Ascending aorta (tissue), 2 donors: ENCODE measurements at regions not wholly inside any gene's neighbourhood (a gene's known extent, or its start where the extent isn't known, plus 50 kb on each side); places are given as distances from the start of the nearest gene placed in this dataset.

ENCODE experiments used
- DNase-seq, 2 donors: peaks; one replicate each; pipeline ENCODE4 v3.0.0-alpha.2; 2019; ENCODE audit warnings: low spot score in 2 of 2
- H3K27ac ChIP-seq, 2 donors: fragments of 200-600 bp; sonication (generic); one replicate each; pipeline ENCODE4 v1.5.1; 2016 to 2017; ENCODE audit warnings: mild to moderate bottlenecking in 1 of 2
- H3K27me3 ChIP-seq: fragments of 200-600 bp; sonication (generic); one replicate; pipeline ENCODE4 v1.5.1; 2017
- H3K36me3 ChIP-seq, 2 donors: fragments of 200-600 bp; sonication (generic); one replicate each; pipeline ENCODE4 v1.5.1; 2016
- H3K4me1 ChIP-seq, 2 donors: fragments of 200-600 bp; sonication (generic); one replicate each; pipeline ENCODE4 v1.5.1; 2016 to 2017; ENCODE audit warnings: mild to moderate bottlenecking in 1 of 2
- H3K4me3 ChIP-seq, 2 donors: fragments of 200-600 bp; sonication (generic); one replicate each; pipeline ENCODE4 v1.5.1; 2016 to 2017; ENCODE audit warnings: mild to moderate bottlenecking in 1 of 2
- H3K9me3 ChIP-seq, 2 donors: fragments of 200-600 bp; sonication (generic); one replicate each; pipeline ENCODE4 v1.5.1; 2016
- intact Hi-C: fragments of 100-400 bp; cut with DNase I; formaldehyde crosslinking; loops from one replicate; pipeline ENCODE4 v1.15.1; 2023
- TF ChIP-seq, protein P1 (sequence below), 3 experiments: fragments of 200-600 bp in 2 of 3; fragments of 450-650 bp in 1 of 3; sonication (generic) in 2 of 3; IDR thresholded peaks; one replicate each; pipeline ENCODE4 v1.5.1; 2016 to 2019; ENCODE audit warnings: antibody characterized with exemption in 3 of 3, mild to moderate bottlenecking in 1 of 3, moderate library complexity in 1 of 3

DNA sequence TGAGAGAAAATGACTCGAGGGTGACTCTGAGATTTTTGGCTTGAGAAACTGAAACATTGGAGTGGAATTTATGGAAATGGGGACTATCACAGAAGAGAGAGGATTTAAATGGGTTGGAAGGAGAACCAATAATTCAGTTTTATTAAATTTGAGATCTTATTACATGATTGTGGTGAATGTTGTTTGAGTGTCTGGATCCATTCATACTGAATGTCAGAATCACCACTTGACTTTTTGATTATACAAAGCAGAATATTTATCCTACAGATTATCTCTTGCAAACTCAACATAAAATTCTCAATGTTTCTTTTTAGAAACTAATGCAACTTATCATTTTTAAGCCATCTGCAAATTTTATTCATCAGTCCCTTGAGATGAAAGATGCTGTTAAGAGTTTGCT, 332.8 kb downstream of the CNTN3 start:
- H3K4me3 ChIP-seq: no peak overlapping the region
- H3K4me1 ChIP-seq: no peaks in the 10 kb centered on the region
- H3K36me3 ChIP-seq: no peaks in the 10 kb centered on the region
- peaks cover 0 to 10% of the 10 kb centered on the region in 2 donors for H3K9me3 ChIP-seq
- no peaks in the 10 kb centered on the region for H3K27me3 ChIP-seq
- DNase-seq: no peak
- TF ChIP-seq, protein P1, sequence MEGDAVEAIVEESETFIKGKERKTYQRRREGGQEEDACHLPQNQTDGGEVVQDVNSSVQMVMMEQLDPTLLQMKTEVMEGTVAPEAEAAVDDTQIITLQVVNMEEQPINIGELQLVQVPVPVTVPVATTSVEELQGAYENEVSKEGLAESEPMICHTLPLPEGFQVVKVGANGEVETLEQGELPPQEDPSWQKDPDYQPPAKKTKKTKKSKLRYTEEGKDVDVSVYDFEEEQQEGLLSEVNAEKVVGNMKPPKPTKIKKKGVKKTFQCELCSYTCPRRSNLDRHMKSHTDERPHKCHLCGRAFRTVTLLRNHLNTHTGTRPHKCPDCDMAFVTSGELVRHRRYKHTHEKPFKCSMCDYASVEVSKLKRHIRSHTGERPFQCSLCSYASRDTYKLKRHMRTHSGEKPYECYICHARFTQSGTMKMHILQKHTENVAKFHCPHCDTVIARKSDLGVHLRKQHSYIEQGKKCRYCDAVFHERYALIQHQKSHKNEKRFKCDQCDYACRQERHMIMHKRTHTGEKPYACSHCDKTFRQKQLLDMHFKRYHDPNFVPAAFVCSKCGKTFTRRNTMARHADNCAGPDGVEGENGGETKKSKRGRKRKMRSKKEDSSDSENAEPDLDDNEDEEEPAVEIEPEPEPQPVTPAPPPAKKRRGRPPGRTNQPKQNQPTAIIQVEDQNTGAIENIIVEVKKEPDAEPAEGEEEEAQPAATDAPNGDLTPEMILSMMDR (IDR thresholded peaks at IDR 0.05): no peak
- intact Hi-C loops: no loop called here
- no peak overlapping the region for H3K27ac ChIP-seq

DNA sequence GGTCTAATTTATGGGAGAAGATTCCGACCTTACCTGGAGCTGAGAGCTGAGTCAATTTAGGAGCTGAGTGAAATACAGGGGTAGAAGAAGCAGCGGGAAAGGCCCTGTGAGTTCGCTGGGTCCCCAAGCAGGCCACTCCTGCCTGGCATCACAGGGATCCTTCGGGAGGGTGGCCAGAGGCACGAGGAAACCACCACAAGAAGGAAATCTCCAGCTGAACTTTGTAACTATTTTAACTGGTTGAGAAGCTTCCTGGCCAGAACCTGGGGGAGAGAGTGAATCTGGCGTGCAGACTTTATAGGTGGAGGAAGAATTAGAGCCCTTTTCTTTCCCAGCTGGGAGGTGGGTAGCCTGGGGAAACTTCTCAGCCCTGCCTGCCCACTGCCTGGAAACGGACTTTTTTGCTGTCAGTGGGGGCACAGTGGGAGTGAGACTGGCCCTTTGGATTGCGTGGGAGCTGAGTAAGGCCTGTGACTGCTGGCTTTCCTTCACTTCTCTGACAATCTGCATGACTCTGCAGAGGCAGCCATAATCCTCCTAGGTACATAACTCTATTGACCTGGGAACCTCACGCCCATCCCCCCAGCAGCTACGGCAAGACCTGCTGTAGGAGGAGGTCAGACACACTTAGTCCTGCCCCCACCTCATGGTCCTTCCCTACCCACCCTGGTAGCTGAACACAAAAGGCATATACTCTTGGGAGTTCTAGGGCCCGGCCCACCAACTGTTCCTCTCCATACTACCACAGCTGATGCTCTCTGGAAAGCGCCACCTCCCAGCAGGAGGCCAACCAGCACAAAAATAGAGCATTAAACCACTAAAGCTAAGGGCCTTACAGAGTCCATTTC, 340.7 kb downstream of the CNTN3 start:
- H3K27ac ChIP-seq: peak overlapping the region in 1 of 2 donors; percentile 47
- intact Hi-C loops: no loop called here
- H3K9me3 ChIP-seq: peaks cover 0 to 10% of the 10 kb centered on the region in 2 donors
- H3K27me3 ChIP-seq: no peaks in the 10 kb centered on the region
- no peak overlapping the region for H3K4me3 ChIP-seq
- H3K36me3 ChIP-seq: no peaks in the 10 kb centered on the region
- H3K4me1 ChIP-seq: peaks cover 0 to 4% of the 10 kb centered on the region in 2 donors
- DNase-seq: no peak
- TF ChIP-seq, protein P1 (IDR thresholded peaks at IDR 0.05): no peak

DNA sequence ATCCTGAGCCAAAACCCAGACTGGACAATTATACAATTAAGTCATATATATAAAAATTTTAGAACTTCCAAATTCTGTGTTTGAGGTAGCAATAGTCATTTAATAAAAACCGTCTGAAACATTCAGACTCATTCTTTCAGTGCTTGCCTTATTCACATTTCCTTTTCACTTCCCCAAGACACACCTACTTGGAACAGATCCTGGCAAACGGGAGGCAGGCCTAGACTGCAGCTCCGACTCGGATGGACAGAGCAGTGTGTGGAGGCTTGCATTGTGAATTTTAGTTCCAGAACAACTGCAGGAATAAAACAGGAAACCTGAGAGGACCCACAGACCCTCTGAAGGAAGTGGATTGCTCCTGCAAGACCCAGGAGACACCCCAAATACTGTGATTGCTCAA, 341.4 kb downstream of the CNTN3 start:
- intact Hi-C loops: no loop called here
- Histone ChIP-seq H3K36me3 (no peaks in the 10 kb centered on the region), H3K27me3 (no peaks in the 10 kb centered on the region), H3K4me3 (no peak overlapping the region), H3K27ac (no peak overlapping the region), H3K9me3 (peaks cover 0 to 7% of the 10 kb centered on the region in 2 donors), H3K4me1 (peaks cover 0 to 7% of the 10 kb centered on the region in 2 donors)
- DNase-seq: peak in 1 of 2 donors; percentile 9
- TF ChIP-seq, protein P1 (IDR thresholded peaks at IDR 0.05): no peak

DNA sequence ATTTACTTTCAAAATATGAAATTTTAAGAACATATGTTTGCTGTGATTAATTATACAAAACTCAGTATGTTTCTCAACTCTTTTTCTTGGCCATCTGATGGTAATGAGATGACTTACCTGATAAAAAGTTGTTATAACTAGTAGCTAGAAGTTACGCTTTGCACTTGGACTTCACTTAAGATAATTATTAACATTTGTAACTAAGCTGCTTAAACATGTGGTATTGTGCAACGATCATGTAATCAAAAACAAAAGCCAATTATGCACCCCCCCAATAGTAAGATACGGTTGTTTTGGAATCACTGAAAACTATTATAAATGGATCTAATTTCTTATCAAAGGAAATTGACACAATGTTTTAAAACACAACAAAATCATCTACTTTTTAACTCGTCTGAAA, 342.9 kb downstream of the CNTN3 start:
- DNase-seq: no peak
- no peaks in the 10 kb centered on the region for H3K27me3 ChIP-seq
- no peaks in the 10 kb centered on the region for H3K9me3 ChIP-seq
- no peak overlapping the region for H3K4me3 ChIP-seq
- intact Hi-C loops: no loop called here
- TF ChIP-seq, protein P1 (IDR thresholded peaks at IDR 0.05): no peak
- H3K4me1 ChIP-seq: peaks cover 0 to 7% of the 10 kb centered on the region in 2 donors
- no peak overlapping the region for H3K27ac ChIP-seq
- no peaks in the 10 kb centered on the region for H3K36me3 ChIP-seq

DNA sequence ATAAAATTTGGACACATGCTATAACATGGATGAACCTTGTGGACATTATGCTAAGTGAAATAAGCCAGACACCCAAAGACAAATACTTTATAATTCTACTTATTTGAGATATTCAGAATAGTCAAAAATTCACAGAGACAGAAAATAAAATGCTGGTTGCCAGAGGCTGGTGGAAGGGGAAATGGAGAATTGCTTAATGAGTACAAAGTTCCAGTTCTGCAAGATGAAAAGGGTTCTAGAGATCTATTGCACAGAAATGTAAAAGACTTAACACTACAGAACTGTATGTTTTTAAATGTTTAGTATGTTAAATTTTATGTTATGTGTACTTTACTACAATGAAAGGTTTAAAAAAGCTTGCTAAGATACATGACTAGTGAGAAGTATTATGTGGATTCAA, 344.8 kb downstream of the CNTN3 start:
- intact Hi-C loops: no loop called here
- Histone ChIP-seq H3K36me3 (no peaks in the 10 kb centered on the region), H3K4me1 (peaks cover 0 to 7% of the 10 kb centered on the region in 2 donors), H3K27ac (no peak overlapping the region), H3K27me3 (no peaks in the 10 kb centered on the region), H3K9me3 (no peaks in the 10 kb centered on the region), H3K4me3 (no peak overlapping the region)
- DNase-seq: no peak
- TF ChIP-seq, protein P1 (IDR thresholded peaks at IDR 0.05): no peak
